ENCODE measurements at regions not wholly inside any gene's neighbourhood (a gene's known extent, or its start where the extent isn't known, plus 50 kb on each side); places are given as distances from the start of the nearest gene placed in this dataset.

DNA sequence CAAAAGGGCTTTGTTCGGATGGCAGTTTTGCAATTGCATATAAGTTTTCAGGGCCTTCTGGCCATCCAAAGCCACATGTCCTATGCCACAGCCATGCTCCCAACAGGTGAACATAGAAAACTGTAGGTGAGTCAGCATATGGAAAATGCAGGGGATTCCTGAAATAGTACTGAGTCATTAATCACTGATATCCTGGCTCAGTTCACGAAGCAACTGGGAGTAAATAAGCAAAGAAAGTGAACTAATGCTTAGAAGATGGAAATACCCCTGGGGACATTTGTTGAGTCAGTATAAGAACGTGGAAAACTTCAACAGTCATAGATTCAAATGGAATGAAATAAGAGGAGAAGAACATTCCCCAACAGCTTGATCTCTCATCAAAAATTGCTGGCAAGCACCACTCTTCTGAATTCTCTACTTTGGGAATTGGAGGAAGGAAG is 148.9 kb upstream of the RUNX1 start:
- Histone ChIP-seq H3K4me1 (ENCODE audit: control insufficient read depth, insufficient read depth, low read length) (no peaks in the 10 kb centered on the region), H3K4me3 (ENCODE audit: low read depth, low read length) (no peak overlapping the region), H3K9me3 (ENCODE audit: control insufficient read depth, insufficient read depth, low read depth, low read length) (no peaks in the 10 kb centered on the region), H3K36me3 (ENCODE audit: control insufficient read depth in 2 of 2, insufficient read depth in 1 of 2, low read length in 2 of 2) (no peaks in the 10 kb centered on the region), H3K27ac (ENCODE audit: extremely low read depth, low read depth, low read length) (no peak overlapping the region)
- TF ChIP-seq ZNF18 (tag by site-specific recombination; IDR thresholded peaks at IDR 0.05) (no peak), SCRT2 (tag by site-specific recombination; IDR thresholded peaks at IDR 0.05) (peak; percentile 70; the same call in 1 of the 2 replicates)
- POLR2A ChIA-PET: no interaction called here
- CTCF ChIA-PET: interaction anchor here (1.1 to 1.2 kb wide), 2 partner anchors 452 to 736 kb away, joined by 3 to 4 read pairs; no protein-coding TSS in a partner anchor

GRCh38 chr21:35197191-35197590 is 148.1 kb upstream of the RUNX1 start:
- Histone ChIP-seq H3K36me3 (ENCODE audit: control insufficient read depth in 2 of 2, insufficient read depth in 1 of 2, low read length in 2 of 2) (no peaks in the 10 kb centered on the region), H3K4me3 (ENCODE audit: low read depth, low read length) (no peak overlapping the region), H3K9me3 (ENCODE audit: control insufficient read depth, insufficient read depth, low read depth, low read length) (no peaks in the 10 kb centered on the region), H3K27ac (ENCODE audit: extremely low read depth, low read depth, low read length) (no peak overlapping the region), H3K4me1 (ENCODE audit: control insufficient read depth, insufficient read depth, low read length) (no peaks in the 10 kb centered on the region)
- ChIA-PET POLR2A (no interaction called here), CTCF (no interaction called here)
- TF ChIP-seq SCRT2 (tag by site-specific recombination; IDR thresholded peaks at IDR 0.05): no peak
- no peak for TF ChIP-seq ZNF280C (tag by site-specific recombination; IDR thresholded peaks at IDR 0.05)
- no peak for TF ChIP-seq ZNF530 (tag by site-specific recombination; IDR thresholded peaks at IDR 0.05; ENCODE audit: low read depth)

- ChIA-PET POLR2A (no interaction called here), CTCF (interaction anchor here (0.7 kb wide), 1 partner anchor 474 kb away, joined by 3 read pairs; no protein-coding TSS in a partner anchor)
- no peak overlapping the region for H3K27ac ChIP-seq (ENCODE audit: extremely low read depth, low read depth, low read length)
- H3K9me3 ChIP-seq (ENCODE audit: control insufficient read depth, insufficient read depth, low read depth, low read length): no peaks in the 10 kb centered on the region
- no peaks in the 10 kb centered on the region for H3K36me3 ChIP-seq (ENCODE audit: control insufficient read depth in 2 of 2, insufficient read depth in 1 of 2, low read length in 2 of 2)
- H3K4me3 ChIP-seq (ENCODE audit: low read depth, low read length): no peak overlapping the region
- TF ChIP-seq ZBTB1 (tag by site-specific recombination; IDR thresholded peaks at IDR 0.05) (no peak), HOXA7 (CRISPR knock-in tag; IDR thresholded peaks at IDR 0.05; ENCODE audit: borderline replicate concordance) (no peak), ZNF610 (tag by site-specific recombination; IDR thresholded peaks at IDR 0.05; ENCODE audit: borderline replicate concordance) (no peak)
- TF ChIP-seq, protein P1, sequence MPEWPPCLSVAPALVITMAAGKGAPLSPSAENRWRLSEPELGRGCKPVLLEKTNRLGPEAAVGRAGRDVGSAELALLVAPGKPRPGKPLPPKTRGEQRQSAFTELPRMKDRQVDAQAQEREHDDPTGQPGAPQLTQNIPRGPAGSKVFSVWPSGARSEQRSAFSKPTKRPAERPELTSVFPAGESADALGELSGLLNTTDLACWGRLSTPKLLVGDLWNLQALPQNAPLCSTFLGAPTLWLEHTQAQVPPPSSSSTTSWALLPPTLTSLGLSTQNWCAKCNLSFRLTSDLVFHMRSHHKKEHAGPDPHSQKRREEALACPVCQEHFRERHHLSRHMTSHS (tag by site-specific recombination; IDR thresholded peaks at IDR 0.05): no peak
- TF ChIP-seq, protein P2, sequence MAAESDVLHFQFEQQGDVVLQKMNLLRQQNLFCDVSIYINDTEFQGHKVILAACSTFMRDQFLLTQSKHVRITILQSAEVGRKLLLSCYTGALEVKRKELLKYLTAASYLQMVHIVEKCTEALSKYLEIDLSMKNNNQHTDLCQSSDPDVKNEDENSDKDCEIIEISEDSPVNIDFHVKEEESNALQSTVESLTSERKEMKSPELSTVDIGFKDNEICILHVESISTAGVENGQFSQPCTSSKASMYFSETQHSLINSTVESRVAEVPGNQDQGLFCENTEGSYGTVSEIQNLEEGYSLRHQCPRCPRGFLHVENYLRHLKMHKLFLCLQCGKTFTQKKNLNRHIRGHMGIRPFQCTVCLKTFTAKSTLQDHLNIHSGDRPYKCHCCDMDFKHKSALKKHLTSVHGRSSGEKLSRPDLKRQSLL (tag by site-specific recombination; IDR thresholded peaks at IDR 0.05): no peak
- H3K4me1 ChIP-seq (ENCODE audit: control insufficient read depth, insufficient read depth, low read length): no peaks in the 10 kb centered on the region
Observed at GRCh38 chr21:35196128-35196527, 147.0 kb upstream of the RUNX1 start.

DNA sequence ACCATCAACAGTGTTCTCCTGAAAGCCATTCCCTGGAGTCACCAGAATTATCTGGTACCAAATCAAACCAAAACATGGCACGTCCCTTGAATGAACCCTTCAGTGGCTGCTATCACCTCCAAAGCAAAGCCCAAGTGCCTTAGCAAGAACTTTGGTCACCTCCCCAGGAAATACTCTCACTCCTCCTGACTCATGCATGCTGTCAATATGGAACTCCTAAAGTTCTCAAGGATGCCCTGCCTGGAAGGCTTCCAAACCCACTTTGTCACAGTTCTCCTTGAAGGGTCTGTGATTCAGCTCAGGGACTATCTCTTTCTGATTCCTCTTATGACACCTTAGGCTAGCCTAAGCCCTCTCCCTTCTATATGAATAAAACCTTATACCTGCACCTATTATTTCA is 146.1 kb upstream of the RUNX1 start:
- ChIA-PET CTCF (interaction anchor here (1.2 kb wide), 1 partner anchor 9 kb away, joined by 3 read pairs; no protein-coding TSS in a partner anchor), POLR2A (no interaction called here)
- no peak overlapping the region for H3K4me3 ChIP-seq (ENCODE audit: low read depth, low read length)
- no peaks in the 10 kb centered on the region for H3K9me3 ChIP-seq (ENCODE audit: control insufficient read depth, insufficient read depth, low read depth, low read length)
- no peaks in the 10 kb centered on the region for H3K4me1 ChIP-seq (ENCODE audit: control insufficient read depth, insufficient read depth, low read length)
- H3K27ac ChIP-seq (ENCODE audit: extremely low read depth, low read depth, low read length): no peak overlapping the region
- no peaks in the 10 kb centered on the region for H3K36me3 ChIP-seq (ENCODE audit: control insufficient read depth in 2 of 2, insufficient read depth in 1 of 2, low read length in 2 of 2)
- TF ChIP-seq ZNF585B (tag by site-specific recombination; IDR thresholded peaks at IDR 0.05): no peak
- TF ChIP-seq, protein P3, sequence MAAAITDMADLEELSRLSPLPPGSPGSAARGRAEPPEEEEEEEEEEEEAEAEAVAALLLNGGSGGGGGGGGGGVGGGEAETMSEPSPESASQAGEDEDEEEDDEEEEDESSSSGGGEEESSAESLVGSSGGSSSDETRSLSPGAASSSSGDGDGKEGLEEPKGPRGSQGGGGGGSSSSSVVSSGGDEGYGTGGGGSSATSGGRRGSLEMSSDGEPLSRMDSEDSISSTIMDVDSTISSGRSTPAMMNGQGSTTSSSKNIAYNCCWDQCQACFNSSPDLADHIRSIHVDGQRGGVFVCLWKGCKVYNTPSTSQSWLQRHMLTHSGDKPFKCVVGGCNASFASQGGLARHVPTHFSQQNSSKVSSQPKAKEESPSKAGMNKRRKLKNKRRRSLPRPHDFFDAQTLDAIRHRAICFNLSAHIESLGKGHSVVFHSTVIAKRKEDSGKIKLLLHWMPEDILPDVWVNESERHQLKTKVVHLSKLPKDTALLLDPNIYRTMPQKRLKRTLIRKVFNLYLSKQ (tag by site-specific recombination; IDR thresholded peaks at IDR 0.05; ENCODE audit: borderline replicate concordance): no peak
- no peak for TF ChIP-seq ZNF791 (tag by site-specific recombination; IDR thresholded peaks at IDR 0.05)
- no peak for TF ChIP-seq ZNF426 (tag by site-specific recombination; IDR thresholded peaks at IDR 0.05)
- TF ChIP-seq, protein P4, sequence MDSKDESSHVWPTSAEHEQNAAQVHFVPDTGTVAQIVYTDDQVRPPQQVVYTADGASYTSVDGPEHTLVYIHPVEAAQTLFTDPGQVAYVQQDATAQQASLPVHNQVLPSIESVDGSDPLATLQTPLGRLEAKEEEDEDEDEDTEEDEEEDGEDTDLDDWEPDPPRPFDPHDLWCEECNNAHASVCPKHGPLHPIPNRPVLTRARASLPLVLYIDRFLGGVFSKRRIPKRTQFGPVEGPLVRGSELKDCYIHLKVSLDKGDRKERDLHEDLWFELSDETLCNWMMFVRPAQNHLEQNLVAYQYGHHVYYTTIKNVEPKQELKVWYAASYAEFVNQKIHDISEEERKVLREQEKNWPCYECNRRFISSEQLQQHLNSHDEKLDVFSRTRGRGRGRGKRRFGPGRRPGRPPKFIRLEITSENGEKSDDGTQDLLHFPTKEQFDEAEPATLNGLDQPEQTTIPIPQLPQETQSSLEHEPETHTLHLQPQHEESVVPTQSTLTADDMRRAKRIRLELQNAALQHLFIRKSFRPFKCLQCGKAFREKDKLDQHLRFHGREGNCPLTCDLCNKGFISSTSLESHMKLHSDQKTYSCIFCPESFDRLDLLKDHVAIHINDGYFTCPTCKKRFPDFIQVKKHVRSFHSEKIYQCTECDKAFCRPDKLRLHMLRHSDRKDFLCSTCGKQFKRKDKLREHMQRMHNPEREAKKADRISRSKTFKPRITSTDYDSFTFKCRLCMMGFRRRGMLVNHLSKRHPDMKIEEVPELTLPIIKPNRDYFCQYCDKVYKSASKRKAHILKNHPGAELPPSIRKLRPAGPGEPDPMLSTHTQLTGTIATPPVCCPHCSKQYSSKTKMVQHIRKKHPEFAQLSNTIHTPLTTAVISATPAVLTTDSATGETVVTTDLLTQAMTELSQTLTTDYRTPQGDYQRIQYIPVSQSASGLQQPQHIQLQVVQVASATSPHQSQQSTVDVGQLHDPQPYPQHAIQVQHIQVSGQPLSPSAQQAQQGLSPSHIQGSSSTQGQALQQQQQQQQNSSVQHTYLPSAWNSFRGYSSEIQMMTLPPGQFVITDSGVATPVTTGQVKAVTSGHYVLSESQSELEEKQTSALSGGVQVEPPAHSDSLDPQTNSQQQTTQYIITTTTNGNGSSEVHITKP (tag by site-specific recombination; IDR thresholded peaks at IDR 0.05): no peak
- 0 out of 2 replicates have a peak, but pooled peaks have one; percentile 23 for TF ChIP-seq PRDM1 (tag by site-specific recombination; IDR thresholded peaks at IDR 0.05)
- no peak for TF ChIP-seq ZNF146 (tag by site-specific recombination; IDR thresholded peaks at IDR 0.05)

All from HEK293 (cell line).